ENCODE measurements at regions not wholly inside any gene's neighbourhood (a gene's known extent, or its start where the extent isn't known, plus 50 kb on each side); places are given as distances from the start of the nearest gene placed in this dataset.

DNA sequence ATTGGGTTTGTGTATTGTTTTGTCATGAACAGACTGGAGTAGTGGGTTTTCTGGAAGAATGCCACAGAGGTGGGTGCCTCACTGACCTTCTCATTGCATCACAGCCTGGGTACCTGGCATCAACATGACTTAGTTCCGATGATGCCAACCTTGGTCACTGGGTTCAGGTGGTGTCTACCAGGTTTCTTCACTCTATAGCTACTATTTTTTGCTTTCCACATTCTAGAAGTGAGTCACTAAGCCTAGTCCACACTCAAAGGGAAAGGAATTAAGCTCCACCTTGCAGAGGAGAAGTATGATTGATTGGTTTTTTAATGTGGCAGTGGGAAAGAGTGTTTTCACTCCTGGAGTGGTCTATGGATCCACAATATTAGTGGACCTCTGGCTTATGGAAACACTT lies 391.9 kb downstream of the DMRT2 start:
- no peak overlapping the region for H3K4me3 ChIP-seq (ENCODE audit: low read depth, low read length)
- DNase-seq (ENCODE audit: low read depth), result no peak
- TF ChIP-seq, protein P1, sequence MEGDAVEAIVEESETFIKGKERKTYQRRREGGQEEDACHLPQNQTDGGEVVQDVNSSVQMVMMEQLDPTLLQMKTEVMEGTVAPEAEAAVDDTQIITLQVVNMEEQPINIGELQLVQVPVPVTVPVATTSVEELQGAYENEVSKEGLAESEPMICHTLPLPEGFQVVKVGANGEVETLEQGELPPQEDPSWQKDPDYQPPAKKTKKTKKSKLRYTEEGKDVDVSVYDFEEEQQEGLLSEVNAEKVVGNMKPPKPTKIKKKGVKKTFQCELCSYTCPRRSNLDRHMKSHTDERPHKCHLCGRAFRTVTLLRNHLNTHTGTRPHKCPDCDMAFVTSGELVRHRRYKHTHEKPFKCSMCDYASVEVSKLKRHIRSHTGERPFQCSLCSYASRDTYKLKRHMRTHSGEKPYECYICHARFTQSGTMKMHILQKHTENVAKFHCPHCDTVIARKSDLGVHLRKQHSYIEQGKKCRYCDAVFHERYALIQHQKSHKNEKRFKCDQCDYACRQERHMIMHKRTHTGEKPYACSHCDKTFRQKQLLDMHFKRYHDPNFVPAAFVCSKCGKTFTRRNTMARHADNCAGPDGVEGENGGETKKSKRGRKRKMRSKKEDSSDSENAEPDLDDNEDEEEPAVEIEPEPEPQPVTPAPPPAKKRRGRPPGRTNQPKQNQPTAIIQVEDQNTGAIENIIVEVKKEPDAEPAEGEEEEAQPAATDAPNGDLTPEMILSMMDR (IDR thresholded peaks at IDR 0.05; ENCODE audit: low read depth, low read length), result no peak
- no peak for TF ChIP-seq MYC (IDR thresholded peaks at IDR 0.05; ENCODE audit: low read depth, low read length)
- no peak for TF ChIP-seq MAX (IDR thresholded peaks at IDR 0.05; ENCODE audit: low read depth, low read length)
- TF ChIP-seq POLR2A (IDR thresholded peaks at IDR 0.05; ENCODE audit: extremely low read depth, insufficient read length), result no peak

DNA sequence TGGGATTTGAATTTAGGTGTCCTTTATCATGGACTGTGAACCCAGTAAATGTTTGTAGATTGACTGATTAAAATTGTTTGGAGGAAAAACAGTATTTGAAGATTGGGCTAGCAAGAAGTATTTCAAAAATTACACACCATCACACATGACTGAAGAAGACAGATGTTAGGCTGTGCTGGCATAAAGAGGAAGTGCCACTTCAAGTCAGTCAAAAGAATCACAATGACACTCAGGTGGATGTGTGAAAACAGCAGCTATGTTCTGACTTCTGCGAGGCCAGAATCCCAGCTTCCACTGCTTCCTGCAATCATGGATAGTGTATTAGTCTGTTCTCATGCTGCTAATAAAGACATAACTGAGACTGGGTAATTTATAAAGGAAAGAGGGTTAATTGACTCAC lies 393.3 kb downstream of the DMRT2 start:
- no peak overlapping the region for H3K4me3 ChIP-seq (ENCODE audit: low read depth, low read length)
- DNase-seq (ENCODE audit: low read depth), result no peak
- TF ChIP-seq MAX (IDR thresholded peaks at IDR 0.05; ENCODE audit: low read depth, low read length) (no peak), MYC (IDR thresholded peaks at IDR 0.05; ENCODE audit: low read depth, low read length) (no peak), POLR2A (IDR thresholded peaks at IDR 0.05; ENCODE audit: extremely low read depth, insufficient read length) (no peak)
- TF ChIP-seq, protein P1 (IDR thresholded peaks at IDR 0.05; ENCODE audit: low read depth, low read length), result no peak

GRCh38 chr9:1446671-1447070 lies 396.5 kb downstream of the DMRT2 start:
- no peak for DNase-seq (ENCODE audit: low read depth)

DNA sequence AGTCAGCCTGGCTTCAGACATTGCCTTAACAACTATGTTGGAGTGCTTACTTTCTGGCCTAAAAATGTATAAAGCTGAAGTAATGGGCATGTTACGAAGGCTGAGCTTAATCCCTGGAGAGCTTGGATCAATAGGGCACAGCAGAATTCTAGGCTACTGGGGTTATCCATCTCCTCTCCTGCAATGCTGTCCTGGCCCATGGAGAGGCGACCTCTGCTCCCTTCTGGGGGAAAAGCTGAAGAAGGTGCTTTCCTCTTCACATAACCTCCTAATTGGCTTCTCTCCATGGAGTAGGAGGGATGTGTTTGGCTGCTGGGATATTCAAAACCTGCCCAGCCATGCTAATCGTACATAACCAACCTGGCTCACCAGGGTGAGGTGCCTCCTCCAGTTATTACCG lies 403.5 kb downstream of the DMRT2 start:
- no peak overlapping the region for H3K4me3 ChIP-seq (ENCODE audit: low read depth, low read length)
- DNase-seq (ENCODE audit: low read depth), result no peak
- TF ChIP-seq MYC (IDR thresholded peaks at IDR 0.05; ENCODE audit: low read depth, low read length) (no peak), POLR2A (IDR thresholded peaks at IDR 0.05; ENCODE audit: extremely low read depth, insufficient read length) (no peak), MAX (IDR thresholded peaks at IDR 0.05; ENCODE audit: low read depth, low read length) (no peak)

More at GRCh38 chr9:1446671-1447070, 396.5 kb downstream of the DMRT2 start:
- TF ChIP-seq POLR2A (IDR thresholded peaks at IDR 0.05; ENCODE audit: extremely low read depth, insufficient read length) (no peak), MAX (IDR thresholded peaks at IDR 0.05; ENCODE audit: low read depth, low read length) (no peak), MYC (IDR thresholded peaks at IDR 0.05; ENCODE audit: low read depth, low read length) (no peak)
- TF ChIP-seq, protein P1 (IDR thresholded peaks at IDR 0.05; ENCODE audit: low read depth, low read length), result no peak
- H3K4me3 ChIP-seq (ENCODE audit: low read depth, low read length), result no peak overlapping the region

DNA sequence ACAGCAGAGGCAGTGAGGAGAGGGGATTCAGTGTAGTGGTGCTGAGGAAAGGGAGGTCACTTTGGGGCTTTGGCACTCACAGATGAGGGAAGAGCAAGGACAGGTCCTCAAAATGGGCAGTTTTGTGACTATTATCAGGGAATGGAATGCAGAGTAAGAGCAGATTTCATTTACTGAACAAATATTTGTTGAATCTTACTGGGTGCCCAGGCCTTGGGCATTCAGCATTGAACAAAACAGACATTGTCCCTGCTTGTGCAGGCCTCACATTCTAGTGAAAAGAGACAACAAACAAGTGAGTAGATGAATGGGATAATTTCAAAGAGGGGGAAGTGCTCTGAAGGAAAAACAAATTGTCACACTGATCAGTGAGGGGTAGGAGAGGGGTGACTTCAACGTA lies 404.1 kb downstream of the DMRT2 start:
- TF ChIP-seq, protein P1 (IDR thresholded peaks at IDR 0.05; ENCODE audit: low read depth, low read length), result no peak
- no peak for DNase-seq (ENCODE audit: low read depth)

DNA sequence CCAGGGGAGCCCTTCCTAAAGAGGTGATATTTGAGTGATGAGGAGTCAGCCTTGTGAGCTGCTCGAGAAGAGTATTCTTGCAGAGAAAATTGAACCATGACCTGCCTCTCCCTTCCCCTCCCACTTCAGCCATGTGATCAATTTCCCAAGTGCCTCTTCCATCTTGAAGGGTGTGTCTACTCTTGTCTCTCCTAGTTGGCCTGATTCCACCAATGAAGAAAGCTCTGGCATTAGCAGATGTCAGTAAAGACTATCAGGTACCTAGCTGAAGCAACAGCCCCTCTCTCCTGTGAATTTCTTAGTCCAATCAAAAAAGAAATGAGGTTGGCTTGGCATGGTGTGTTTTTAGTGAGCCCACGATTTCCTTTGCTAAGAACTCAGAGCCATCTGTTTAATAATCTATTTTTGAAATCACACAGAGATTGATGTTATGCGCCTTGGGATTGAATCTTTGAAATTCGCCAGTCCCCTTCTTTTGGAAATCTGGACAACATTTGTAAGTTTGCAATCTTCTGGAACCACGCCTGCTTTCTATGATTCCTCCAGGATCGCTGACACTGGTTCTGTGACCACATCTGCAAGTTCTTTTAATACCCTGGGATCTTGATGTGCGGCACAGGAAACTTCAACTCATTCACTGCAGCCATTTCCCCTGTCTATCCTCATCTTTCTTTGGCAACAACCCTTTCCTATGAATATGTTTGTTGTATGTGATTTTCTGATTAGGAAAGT lies 404.6 kb downstream of the DMRT2 start:
- no peak for TF ChIP-seq MYC (IDR thresholded peaks at IDR 0.05; ENCODE audit: low read depth, low read length)
- TF ChIP-seq POLR2A (IDR thresholded peaks at IDR 0.05; ENCODE audit: extremely low read depth, insufficient read length), result no peak
- TF ChIP-seq, protein P1 (IDR thresholded peaks at IDR 0.05; ENCODE audit: low read depth, low read length), result no peak
- no peak for TF ChIP-seq MAX (IDR thresholded peaks at IDR 0.05; ENCODE audit: low read depth, low read length)
- no peak overlapping the region for H3K4me3 ChIP-seq (ENCODE audit: low read depth, low read length)
- no peak for DNase-seq (ENCODE audit: low read depth)

More for the DNA sequence above, 404.1 kb downstream of the DMRT2 start:
- no peak overlapping the region for H3K4me3 ChIP-seq (ENCODE audit: low read depth, low read length)

All from NB4 (cell line).